Endothelial cell of umbilical vein (primary cell): ENCODE measurements at regions not wholly inside any gene's neighbourhood (a gene's known extent, or its start where the extent isn't known, plus 50 kb on each side); places are given as distances from the start of the nearest gene placed in this dataset.

Source experiments
- EZH2 ChIP-seq: IDR thresholded peaks from 2 replicates; pipeline ENCODE4 v1.6.1; 2012; ENCODE audit warnings: borderline replicate concordance, low read depth, mild to moderate bottlenecking, moderate library complexity, low read length, inconsistent platforms; ENCODE audit not compliant: severe bottlenecking
- MYC ChIP-seq: IDR thresholded peaks from one replicate; pipeline ENCODE4 v1.6.1; 2011; ENCODE audit warnings: mild to moderate bottlenecking, low read depth, low read length
- POLR2A ChIP-seq: IDR thresholded peaks from 2 replicates; pipeline ENCODE4 v1.6.1; 2012; ENCODE audit warnings: low read depth, mild to moderate bottlenecking, control low read depth, low read length
- TF ChIP-seq, protein P1 (sequence below): IDR thresholded peaks from 2 replicates; pipeline ENCODE4 v1.6.1; 2011; ENCODE audit not compliant: insufficient read depth, insufficient read length
- TF ChIP-seq, protein P2 (sequence below), 2 donors: IDR thresholded peaks; 1 replicate in 1 of 2; 2 replicates in 1 of 2; pipeline ENCODE4 v1.5.1; 2011; ENCODE audit warnings: low read length in 2 of 2, mild to moderate bottlenecking in 2 of 2, moderate library complexity in 2 of 2, control low read depth in 1 of 2, inconsistent platforms in 1 of 2, low read depth in 1 of 2; ENCODE audit not compliant: insufficient read depth in 1 of 2; ENCODE audit errors: extremely low read depth in 1 of 2

DNA sequence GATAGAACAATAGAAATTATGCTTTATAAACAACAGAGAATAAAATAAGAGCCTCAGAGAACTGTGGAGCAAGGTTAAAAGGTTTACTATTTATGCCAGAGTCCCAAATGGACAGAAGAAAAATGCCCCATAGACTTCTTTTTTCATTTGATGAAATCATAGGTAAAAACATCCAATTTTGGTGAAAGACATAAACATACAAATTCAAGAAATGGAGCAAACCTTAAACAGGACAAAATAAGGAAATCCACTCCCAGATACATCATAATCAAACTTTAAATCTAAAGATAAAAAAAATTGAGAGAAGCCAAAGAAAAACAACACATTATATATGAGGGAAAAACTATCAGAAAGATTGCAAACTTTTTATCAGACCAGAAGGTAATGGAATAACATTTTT, 182.8 kb downstream of the GADD45G start:
- TF ChIP-seq EZH2 (no peak), MYC (no peak), POLR2A (no peak)
- TF ChIP-seq, protein P1, sequence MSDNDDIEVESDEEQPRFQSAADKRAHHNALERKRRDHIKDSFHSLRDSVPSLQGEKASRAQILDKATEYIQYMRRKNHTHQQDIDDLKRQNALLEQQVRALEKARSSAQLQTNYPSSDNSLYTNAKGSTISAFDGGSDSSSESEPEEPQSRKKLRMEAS, result no peak
- TF ChIP-seq, protein P2, sequence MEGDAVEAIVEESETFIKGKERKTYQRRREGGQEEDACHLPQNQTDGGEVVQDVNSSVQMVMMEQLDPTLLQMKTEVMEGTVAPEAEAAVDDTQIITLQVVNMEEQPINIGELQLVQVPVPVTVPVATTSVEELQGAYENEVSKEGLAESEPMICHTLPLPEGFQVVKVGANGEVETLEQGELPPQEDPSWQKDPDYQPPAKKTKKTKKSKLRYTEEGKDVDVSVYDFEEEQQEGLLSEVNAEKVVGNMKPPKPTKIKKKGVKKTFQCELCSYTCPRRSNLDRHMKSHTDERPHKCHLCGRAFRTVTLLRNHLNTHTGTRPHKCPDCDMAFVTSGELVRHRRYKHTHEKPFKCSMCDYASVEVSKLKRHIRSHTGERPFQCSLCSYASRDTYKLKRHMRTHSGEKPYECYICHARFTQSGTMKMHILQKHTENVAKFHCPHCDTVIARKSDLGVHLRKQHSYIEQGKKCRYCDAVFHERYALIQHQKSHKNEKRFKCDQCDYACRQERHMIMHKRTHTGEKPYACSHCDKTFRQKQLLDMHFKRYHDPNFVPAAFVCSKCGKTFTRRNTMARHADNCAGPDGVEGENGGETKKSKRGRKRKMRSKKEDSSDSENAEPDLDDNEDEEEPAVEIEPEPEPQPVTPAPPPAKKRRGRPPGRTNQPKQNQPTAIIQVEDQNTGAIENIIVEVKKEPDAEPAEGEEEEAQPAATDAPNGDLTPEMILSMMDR (IDR thresholded peaks at IDR 0.05; ENCODE audit: extremely low read depth in 1 of 2, insufficient read depth in 1 of 2, low read depth in 1 of 2, low read length in 2 of 2), result no peak
